DMS114 treated with DMSO at 0.1 percent for 48 hours (cell line): ENCODE measurements at regions not wholly inside any gene's neighbourhood (a gene's known extent, or its start where the extent isn't known, plus 50 kb on each side); places are given as distances from the start of the nearest gene placed in this dataset.

Source experiments
- DNase-seq: peaks from one replicate; lab custom pipeline; 2025; ENCODE audit not compliant: unreplicated experiment; lab: John Stamatoyannopoulos, UW

DNA sequence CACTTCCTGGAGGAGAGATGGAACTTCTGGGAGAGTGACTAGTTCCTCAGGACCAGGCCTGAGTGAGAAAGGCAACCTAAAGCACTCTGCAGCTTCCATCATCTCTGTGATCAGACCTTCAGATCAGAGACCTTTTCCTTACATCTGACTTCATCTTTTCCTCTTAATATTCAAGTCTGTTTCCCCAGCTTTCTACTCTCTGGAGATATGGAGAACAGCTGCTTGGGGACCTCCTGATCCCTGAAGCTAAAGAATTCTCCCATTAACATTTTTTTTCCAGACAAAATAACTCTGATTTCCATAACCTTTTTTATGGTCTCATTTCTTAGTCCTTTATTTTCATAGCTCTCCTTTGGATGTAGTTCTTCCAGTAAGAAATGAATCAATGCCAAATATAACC is 133.4 kb upstream of the FNDC3A start:
- no peak for DNase-seq

- DNase-seq, result no peak
Measured at GRCh38 chr13:48843630-48844380, 131.9 kb upstream of the FNDC3A start.

- DNase-seq, result no peak
Measured at GRCh38 chr13:48844676-48845075, 131.0 kb upstream of the FNDC3A start.

DNA sequence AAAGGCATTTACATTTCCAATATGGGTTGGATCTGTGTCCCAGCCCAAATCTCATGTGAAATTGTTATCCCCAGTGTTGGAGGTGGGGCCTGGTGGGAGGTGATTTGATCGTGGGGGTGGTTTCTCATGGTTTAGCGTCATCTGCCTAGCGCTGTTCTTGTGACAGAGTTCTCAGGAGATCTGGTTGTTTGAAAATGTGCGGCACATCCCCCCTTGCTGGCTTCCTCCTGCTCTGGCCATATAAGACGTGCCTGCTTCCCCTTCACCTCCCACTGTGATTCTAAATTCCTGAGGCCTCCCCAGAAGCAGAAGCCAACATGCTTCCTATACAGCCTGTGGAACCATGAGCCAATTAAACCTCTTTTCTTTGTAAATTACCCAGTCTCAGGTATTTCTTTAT is 126.2 kb upstream of the FNDC3A start:
- no peak for DNase-seq

GRCh38 chr13:48851707-48852106 is 124.0 kb upstream of the FNDC3A start:
- no peak for DNase-seq

GRCh38 chr13:48852911-48853727 is 122.6 kb upstream of the FNDC3A start:
- DNase-seq, result no peak

DNA sequence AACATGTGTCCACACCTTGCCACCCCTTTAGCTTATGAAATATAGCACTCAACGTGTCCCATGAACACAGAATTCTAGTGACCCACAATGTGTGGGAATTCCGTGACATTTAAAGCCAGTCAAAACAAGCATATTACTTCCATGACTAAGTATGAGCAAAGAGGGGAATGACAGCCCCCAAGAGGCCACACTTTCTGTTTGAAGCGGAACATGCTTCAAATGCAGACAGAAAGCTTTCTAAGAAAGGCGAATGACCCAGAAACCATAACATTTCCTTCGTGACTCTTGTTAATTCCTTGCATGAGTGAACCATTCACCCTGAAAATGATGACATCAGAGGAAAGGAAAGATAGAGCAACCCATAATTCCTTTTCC is 122.0 kb upstream of the FNDC3A start:
- DNase-seq, result no peak

- no peak for DNase-seq
Measured at GRCh38 chr13:48857576-48857975, 118.1 kb upstream of the FNDC3A start.

- DNase-seq, result no peak
Measured at GRCh38 chr13:48858122-48858902, 117.4 kb upstream of the FNDC3A start.

- no peak for DNase-seq
Measured at GRCh38 chr13:48859272-48860105, 116.2 kb upstream of the FNDC3A start.

GRCh38 chr13:48860364-48860763 is 115.3 kb upstream of the FNDC3A start:
- DNase-seq, result no peak

DNA sequence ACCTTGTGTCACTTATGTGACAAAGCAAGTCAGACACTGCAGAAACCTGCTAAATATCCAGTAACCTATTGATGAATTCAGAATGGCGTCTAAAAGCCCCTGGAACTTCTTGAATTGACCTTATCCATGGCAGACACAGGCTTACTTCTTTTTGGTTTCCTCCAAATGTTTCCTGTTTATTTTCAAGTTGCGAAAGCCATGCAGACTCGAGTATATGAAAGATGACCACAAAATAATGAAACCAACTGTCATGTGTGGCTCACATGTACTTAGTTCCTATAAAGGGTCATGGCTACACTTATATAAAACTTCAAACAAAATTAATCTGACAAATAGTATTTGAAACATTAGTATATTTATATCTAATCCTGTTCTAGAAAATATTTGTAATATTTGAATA is 113.1 kb upstream of the FNDC3A start:
- DNase-seq, result no peak

GRCh38 chr13:48864100-48864499 is 111.6 kb upstream of the FNDC3A start:
- DNase-seq, result no peak

GRCh38 chr13:48866249-48866648 is 109.5 kb upstream of the FNDC3A start:
- no peak for DNase-seq

DNA sequence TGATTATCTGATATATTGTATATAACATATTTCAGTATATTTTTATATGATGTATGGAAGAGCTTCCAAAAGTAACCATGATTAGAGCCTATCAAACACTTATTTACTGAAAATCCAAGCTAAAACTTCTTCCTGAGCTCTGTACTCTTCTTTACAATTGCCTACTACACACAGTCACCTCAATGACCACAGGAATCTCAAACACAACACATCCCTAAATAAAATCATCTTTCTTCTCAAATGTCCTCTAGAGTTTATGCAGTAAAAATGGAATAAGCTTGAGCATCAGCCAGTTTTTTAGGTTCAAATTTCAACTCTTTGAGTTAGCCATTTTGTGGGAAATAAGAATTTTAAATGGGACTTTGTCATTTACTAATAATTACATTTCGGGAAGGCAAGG is 102.6 kb upstream of the FNDC3A start:
- DNase-seq, result no peak

- no peak for DNase-seq
Measured at GRCh38 chr13:48873587-48873986, 102.1 kb upstream of the FNDC3A start.

DNA sequence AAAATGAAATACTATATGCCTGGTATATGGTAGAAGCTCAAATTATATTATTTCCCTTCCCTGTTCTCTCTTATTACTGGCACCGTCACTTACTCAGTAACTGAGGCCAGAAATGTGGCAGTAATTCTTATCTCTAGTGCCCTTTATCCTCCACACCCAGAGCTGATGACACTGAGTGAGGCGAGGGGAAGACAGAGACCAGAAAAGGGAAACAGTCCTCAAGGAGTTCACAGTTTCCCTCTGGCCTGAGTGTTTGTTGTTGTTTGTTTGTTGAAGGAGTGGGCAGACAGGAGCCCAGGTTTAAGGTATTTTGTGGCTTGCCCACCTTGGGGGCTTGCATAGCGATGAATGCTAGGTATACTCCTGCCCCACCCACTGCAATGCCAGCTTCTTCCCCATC is 101.5 kb upstream of the FNDC3A start:
- no peak for DNase-seq

GRCh38 chr13:48875047-48875446 is 100.7 kb upstream of the FNDC3A start:
- DNase-seq, result no peak

GRCh38 chr13:48876289-48876688 is 99.4 kb upstream of the FNDC3A start:
- no peak for DNase-seq

DNA sequence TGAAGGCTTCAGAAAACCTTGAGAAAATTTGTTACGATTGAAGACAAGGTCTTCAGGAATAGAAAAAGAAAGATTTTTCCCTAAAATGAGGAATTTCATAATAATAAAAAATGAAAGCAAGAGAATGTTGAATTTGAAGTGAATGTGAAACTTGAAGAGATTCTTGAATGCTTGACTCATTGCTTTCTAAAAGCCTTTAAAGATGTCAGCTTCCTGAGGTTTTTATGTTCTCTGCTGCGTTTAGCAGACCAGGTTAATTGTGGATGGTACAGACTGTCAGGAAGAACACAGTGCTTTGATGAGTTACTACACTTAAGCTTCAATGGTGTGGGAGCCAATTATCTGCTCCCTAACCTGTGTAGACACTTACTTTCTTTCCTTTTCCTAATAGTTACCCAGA is 96.3 kb upstream of the FNDC3A start:
- DNase-seq, result no peak

- no peak for DNase-seq
Measured at GRCh38 chr13:48879854-48880253, 95.9 kb upstream of the FNDC3A start.
